Fibroblast of villous mesenchyme (primary cell): ENCODE measurements at regions not wholly inside any gene's neighbourhood (a gene's known extent, or its start where the extent isn't known, plus 50 kb on each side); places are given as distances from the start of the nearest gene placed in this dataset.
A peak's percentile ranks its signal among the peaks of the same experiment; 100 is the strongest.

Source experiments
- DNase-seq: peaks from one replicate; pipeline ENCODE4 v3.0.0-alpha.2; 2010; ENCODE audit warnings: low read depth
- H3K4me3 ChIP-seq: 2 replicates; pipeline ENCODE4 v1.5.1; 2011; ENCODE audit warnings: low read depth, mild to moderate bottlenecking, low read length
- TF ChIP-seq, protein P1 (sequence below): IDR thresholded peaks from 2 replicates; pipeline ENCODE4 v1.5.1; 2012; ENCODE audit warnings: low read depth, mild to moderate bottlenecking, low read length; ENCODE audit not compliant: insufficient read depth

DNA sequence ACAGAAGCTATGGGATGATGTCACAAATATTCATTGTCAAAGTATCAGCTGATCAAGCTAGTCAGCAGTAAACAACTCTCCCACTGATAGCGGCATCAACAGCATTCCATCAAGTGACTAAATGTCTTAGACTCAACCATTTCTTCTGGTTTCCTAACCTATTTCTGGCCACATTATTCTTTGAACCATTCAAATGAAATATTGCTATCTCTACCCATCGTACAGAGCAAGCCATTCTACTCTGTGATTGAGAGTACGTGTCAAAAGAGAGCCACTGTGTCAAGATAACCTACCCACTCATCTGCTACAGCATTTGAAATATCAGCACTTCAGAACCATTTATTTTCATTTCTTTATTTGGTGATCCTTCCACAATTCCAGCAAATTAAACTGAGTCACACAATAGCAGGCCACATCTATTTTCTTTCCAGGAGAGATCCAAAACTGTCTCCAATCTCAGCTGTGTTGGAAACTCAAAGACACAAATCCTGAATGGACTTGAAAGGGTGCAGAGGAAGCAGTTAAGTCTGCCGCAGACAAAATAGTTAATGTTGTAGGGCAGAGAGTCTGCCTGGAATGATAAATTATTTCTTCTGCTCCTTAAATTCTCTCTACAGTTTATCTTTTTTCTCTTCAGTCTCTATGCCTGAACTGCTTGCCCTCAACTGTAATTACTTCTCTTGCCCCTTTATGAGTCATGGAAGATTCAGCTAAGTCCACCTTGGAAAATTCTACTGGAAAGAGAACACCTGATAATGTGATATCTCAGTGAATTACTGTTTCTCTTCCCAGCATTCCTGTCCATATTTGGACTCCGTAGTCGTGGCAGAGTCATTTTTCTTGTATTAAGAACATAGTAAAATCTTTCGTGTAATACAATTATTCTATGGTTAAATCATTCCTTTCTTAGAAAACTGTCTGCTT, 364.8 kb downstream of the PDGFC start:
- no peak overlapping the region for H3K4me3 ChIP-seq
- DNase-seq: peak; percentile 44

DNA sequence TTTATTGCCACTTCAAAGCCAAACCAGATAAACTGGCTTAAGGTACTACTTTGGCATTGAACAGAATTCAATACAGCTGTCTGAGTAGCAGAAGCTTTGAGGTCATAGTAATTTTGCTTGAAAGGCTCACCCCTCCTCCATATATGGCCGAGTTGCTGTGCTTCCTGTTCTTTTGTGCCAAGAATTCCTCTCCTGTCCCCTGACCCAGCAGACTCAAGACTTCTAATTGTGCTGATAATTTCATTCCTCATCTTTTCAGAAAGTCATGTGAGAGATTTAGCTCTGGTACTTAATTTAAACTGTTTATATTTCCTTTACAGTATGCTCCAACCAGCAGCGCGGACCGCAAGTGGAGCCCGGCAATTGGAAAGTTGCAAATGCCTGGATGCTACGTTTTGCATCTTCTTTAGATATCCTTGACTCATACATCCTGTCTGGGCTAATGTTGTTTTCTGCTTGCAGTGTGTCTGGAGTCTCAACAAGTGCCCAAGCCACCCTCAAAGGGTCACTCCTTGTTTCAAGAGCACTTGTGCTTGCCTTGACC, 373.4 kb downstream of the PDGFC start:
- TF ChIP-seq, protein P1, sequence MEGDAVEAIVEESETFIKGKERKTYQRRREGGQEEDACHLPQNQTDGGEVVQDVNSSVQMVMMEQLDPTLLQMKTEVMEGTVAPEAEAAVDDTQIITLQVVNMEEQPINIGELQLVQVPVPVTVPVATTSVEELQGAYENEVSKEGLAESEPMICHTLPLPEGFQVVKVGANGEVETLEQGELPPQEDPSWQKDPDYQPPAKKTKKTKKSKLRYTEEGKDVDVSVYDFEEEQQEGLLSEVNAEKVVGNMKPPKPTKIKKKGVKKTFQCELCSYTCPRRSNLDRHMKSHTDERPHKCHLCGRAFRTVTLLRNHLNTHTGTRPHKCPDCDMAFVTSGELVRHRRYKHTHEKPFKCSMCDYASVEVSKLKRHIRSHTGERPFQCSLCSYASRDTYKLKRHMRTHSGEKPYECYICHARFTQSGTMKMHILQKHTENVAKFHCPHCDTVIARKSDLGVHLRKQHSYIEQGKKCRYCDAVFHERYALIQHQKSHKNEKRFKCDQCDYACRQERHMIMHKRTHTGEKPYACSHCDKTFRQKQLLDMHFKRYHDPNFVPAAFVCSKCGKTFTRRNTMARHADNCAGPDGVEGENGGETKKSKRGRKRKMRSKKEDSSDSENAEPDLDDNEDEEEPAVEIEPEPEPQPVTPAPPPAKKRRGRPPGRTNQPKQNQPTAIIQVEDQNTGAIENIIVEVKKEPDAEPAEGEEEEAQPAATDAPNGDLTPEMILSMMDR: no peak
- DNase-seq: peak; percentile 68
- no peak overlapping the region for H3K4me3 ChIP-seq

More for the DNA sequence above, 364.8 kb downstream of the PDGFC start:
- TF ChIP-seq, protein P1: no peak

DNA sequence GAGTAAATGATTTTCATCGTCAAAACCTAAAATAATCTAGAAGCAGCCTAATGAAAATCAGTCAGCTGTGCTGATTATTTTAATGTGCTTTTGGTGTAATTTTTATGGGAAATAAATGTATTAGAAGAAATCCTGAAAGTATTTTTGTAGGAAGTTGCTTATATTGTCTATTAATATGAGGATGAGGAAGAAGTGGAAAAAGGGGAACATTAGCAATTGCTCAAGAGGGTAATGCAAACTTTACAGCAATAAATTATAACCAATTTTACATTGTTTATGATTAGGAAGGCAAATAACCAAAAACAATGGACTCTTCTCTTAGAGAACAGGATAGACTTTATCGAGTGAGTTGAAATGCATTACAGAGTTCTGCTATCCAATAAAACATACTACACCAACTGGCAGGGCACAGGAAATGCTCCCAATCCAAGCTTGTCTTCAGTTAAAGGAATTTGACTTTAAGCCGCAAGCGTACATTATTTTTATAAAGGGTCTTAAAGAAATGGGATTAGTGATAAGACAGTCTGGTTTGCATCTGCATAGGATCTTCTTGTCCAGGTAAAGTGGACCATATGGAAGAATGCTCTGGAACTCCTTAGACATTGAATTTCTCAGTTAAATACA, 374.8 kb downstream of the PDGFC start:
- H3K4me3 ChIP-seq: no peak overlapping the region
- DNase-seq: peak; percentile 17

DNA sequence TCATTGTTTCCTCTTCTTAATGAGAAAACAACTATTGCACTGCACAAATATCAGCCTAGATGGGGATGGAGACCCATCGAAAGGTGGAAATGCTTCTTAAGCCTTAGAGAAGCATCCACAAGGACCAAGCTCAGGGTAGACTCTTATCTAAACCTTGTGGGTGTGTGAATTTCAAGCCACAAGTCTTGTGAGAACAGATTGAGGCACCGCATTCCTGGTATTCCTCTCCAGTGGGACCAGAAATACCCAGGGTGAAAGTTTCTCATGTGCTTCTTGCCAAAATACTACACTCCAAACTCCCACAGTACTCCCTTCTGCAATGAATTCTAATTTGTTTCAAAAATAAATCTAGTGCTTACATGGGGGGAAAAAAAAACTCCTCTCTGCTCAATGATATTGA, 375.6 kb downstream of the PDGFC start:
- TF ChIP-seq, protein P1: no peak
- H3K4me3 ChIP-seq: no peak overlapping the region
- peak; percentile 18 for DNase-seq

More for the DNA sequence above, 374.8 kb downstream of the PDGFC start:
- TF ChIP-seq, protein P1: no peak

DNA sequence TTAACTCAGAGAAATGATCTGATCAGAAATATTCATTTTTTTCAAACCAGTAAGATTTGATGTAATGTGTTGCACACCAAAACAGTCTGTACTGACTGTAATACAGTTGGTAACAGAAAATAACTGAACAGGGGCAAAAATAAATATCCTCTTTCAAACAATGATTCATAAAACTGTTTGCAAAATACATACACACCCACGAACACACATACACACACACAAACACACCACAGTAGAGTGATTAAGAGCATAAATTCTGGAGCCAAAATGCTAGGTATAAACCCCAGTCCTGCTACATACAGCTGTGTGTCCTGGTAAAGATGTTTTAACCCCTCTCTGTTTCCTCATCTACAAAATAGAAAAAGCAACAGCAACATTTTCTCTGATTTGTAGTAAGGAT, 376.6 kb downstream of the PDGFC start:
- DNase-seq: no peak
- TF ChIP-seq, protein P1: no peak
- no peak overlapping the region for H3K4me3 ChIP-seq

DNA sequence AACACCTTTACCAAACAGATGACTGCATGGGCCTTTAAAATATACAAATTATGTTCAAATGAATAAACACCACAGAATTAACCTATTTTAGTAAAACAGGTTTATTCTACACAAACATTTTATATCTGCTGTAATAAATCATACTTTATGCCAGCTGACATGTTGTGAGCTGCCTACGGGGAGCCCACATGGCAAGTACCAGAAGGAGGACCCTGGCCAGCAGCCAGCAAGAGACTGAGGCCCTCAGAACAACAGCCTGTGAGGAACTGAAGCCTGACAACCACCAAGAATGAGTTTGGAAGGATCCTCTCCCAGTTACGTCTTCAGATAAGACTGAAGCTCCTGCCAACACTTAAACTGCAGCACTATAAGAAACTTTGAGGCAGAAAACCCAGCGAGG, 377.0 kb downstream of the PDGFC start:
- H3K4me3 ChIP-seq: no peak overlapping the region
- TF ChIP-seq, protein P1: no peak
- DNase-seq: no peak
